ENCODE measurements at regions not wholly inside any gene's neighbourhood (a gene's known extent, or its start where the extent isn't known, plus 50 kb on each side); places are given as distances from the start of the nearest gene placed in this dataset.

- H3K4me3 ChIP-seq (replicated peaks in 1 of 3; ENCODE audit: low read depth in 2 of 3, low read length in 3 of 3) = no peak overlapping the region
- Mint-ChIP-seq H3K27ac (no peak overlapping the region), H3K27me3 (ENCODE audit: low read depth in 3 of 3) (no peaks in the 10 kb centered on the region), H3K4me3 (no peak overlapping the region), H3K9me3 (peaks cover 0 to 7% (median 0%) of the 10 kb centered on the region in 7 donors), H3K4me1 (no peaks in the 10 kb centered on the region), H3K36me3 (no peaks in the 10 kb centered on the region)
- no peaks in the 10 kb centered on the region for H4K20me1 ChIP-seq (ENCODE audit: insufficient read depth, low read length)
- no CpG with 5 or more reads among the region's 3 CpGs for WGBS (ENCODE audit: insufficient coverage)
- H3K27ac ChIP-seq (ENCODE audit: low read depth in 1 of 2, low read length in 2 of 2) = no peak overlapping the region
- no peaks in the 10 kb centered on the region for H3K27me3 ChIP-seq (ENCODE audit: control insufficient read depth in 2 of 2, insufficient read depth in 2 of 2, low read length in 2 of 2)
- DNase-seq = no peak
- H3K4me2 ChIP-seq (replicated peaks; ENCODE audit: extremely low read depth, low read length, poor library complexity, severe bottlenecking) = no peak overlapping the region
- H3K9me3 ChIP-seq (replicated peaks in 1 of 2; ENCODE audit: control insufficient read depth in 1 of 2, insufficient read depth in 1 of 2, low read length in 2 of 2) = peaks cover 0 to 3% of the 10 kb centered on the region in 2 donors
- no peaks in the 10 kb centered on the region for H3K4me1 ChIP-seq (ENCODE audit: control insufficient read depth in 1 of 2, insufficient read depth in 2 of 2, low read length in 2 of 2)
- TF ChIP-seq CTCF (IDR thresholded peaks at IDR 0.05) = no peak
- H2AFZ ChIP-seq (ENCODE audit: insufficient read depth, low read depth, low read length, poor library complexity, severe bottlenecking) = no peak overlapping the region
- H3K36me3 ChIP-seq (replicated peaks in 1 of 2; ENCODE audit: control insufficient read depth in 1 of 2, insufficient read depth in 2 of 2, low read length in 2 of 2) = no peaks in the 10 kb centered on the region
- H3K9ac ChIP-seq (ENCODE audit: insufficient read depth, low read length, poor library complexity, severe bottlenecking) = no peak overlapping the region
- intact Hi-C loops (cut with micrococcal nuclease) = no loop called here
- no peaks in the 10 kb centered on the region for H3K79me2 ChIP-seq (ENCODE audit: insufficient read depth, low read length)
Observed at GRCh38 chr11:90844041-90844440, 621.2 kb upstream of the CHORDC1 start.

- H3K4me1 ChIP-seq (ENCODE audit: control insufficient read depth in 1 of 2, insufficient read depth in 2 of 2, low read length in 2 of 2) = no peaks in the 10 kb centered on the region
- no peak overlapping the region for H3K27ac Mint-ChIP-seq
- no peaks in the 10 kb centered on the region for H3K27me3 ChIP-seq (ENCODE audit: control insufficient read depth in 2 of 2, insufficient read depth in 2 of 2, low read length in 2 of 2)
- H3K27ac ChIP-seq (ENCODE audit: low read depth in 1 of 2, low read length in 2 of 2) = no peak overlapping the region
- no peaks in the 10 kb centered on the region for H4K20me1 ChIP-seq (ENCODE audit: insufficient read depth, low read length)
- no peaks in the 10 kb centered on the region for H3K36me3 ChIP-seq (replicated peaks in 1 of 2; ENCODE audit: control insufficient read depth in 1 of 2, insufficient read depth in 2 of 2, low read length in 2 of 2)
- no peaks in the 10 kb centered on the region for H3K4me1 Mint-ChIP-seq
- no peak overlapping the region for H2AFZ ChIP-seq (ENCODE audit: insufficient read depth, low read depth, low read length, poor library complexity, severe bottlenecking)
- no peaks in the 10 kb centered on the region for H3K36me3 Mint-ChIP-seq
- peaks cover 0 to 3% of the 10 kb centered on the region in 2 donors for H3K9me3 ChIP-seq (replicated peaks in 1 of 2; ENCODE audit: control insufficient read depth in 1 of 2, insufficient read depth in 1 of 2, low read length in 2 of 2)
- no peak overlapping the region for H3K4me3 Mint-ChIP-seq
- H3K4me3 ChIP-seq (replicated peaks in 1 of 3; ENCODE audit: low read depth in 2 of 3, low read length in 3 of 3) = no peak overlapping the region
- DNase-seq = no peak
- H3K79me2 ChIP-seq (ENCODE audit: insufficient read depth, low read length) = no peaks in the 10 kb centered on the region
- H3K27me3 Mint-ChIP-seq (ENCODE audit: low read depth in 3 of 3) = no peaks in the 10 kb centered on the region
- intact Hi-C loops (cut with micrococcal nuclease) = no loop called here
- peaks cover 0 to 3% (median 0%) of the 10 kb centered on the region in 7 donors for H3K9me3 Mint-ChIP-seq
- H3K9ac ChIP-seq (ENCODE audit: insufficient read depth, low read length, poor library complexity, severe bottlenecking) = no peak overlapping the region
- no peak for TF ChIP-seq CTCF (IDR thresholded peaks at IDR 0.05)
- no peak overlapping the region for H3K4me2 ChIP-seq (replicated peaks; ENCODE audit: extremely low read depth, low read length, poor library complexity, severe bottlenecking)
Observed at GRCh38 chr11:90842681-90843080, 619.8 kb upstream of the CHORDC1 start.

Measured in CD14-positive monocyte (primary cell).